Right lobe of liver (tissue), 6 donors: ENCODE measurements at regions not wholly inside any gene's neighbourhood (a gene's known extent, or its start where the extent isn't known, plus 50 kb on each side); places are given as distances from the start of the nearest gene placed in this dataset.

Source experiments
- ATAC-seq, 4 donors: fragments of 200-7000 bp; cut with Tn5 transposase; one replicate each; pipeline ENCODE4 v1.9.1; 2020; ENCODE audit warnings: mild to moderate bottlenecking in 4 of 4, moderate library complexity in 4 of 4
- DNase-seq, 3 donors: peaks; one replicate each; pipeline ENCODE4 v3.0.0-alpha.2; 2020
- H3K27ac ChIP-seq, 3 donors: fragments of 200-600 bp; one replicate each; pipeline ENCODE4 v1.8.0; 2022
- H3K27me3 ChIP-seq, 2 donors: fragments of 200-600 bp; one replicate each; pipeline ENCODE4 v1.8.0; 2022
- H3K36me3 ChIP-seq, 4 donors: fragments of 200-600 bp; sonication (generic) in 1 of 4; one replicate each; pipeline versions ENCODE4 v1.5.1 to v1.8.0; 2017 to 2022; ENCODE audit warnings: control low read depth in 1 of 4
- H3K4me1 ChIP-seq, 4 donors: fragments of 200-600 bp; sonication (generic) in 1 of 4; one replicate each; pipeline versions ENCODE4 v1.5.1 to v1.8.0; 2017 to 2022; ENCODE audit warnings: control low read depth in 1 of 4
- H3K4me3 ChIP-seq, 3 donors: fragments of 200-600 bp; one replicate each; pipeline ENCODE4 v1.8.0; 2022
- H3K9me3 ChIP-seq, 4 donors: fragments of 200-600 bp; sonication (generic) in 1 of 4; one replicate each; pipeline versions ENCODE4 v1.5.1 to v1.8.0; 2017 to 2022; ENCODE audit warnings: control low read depth in 1 of 4
- CTCF ChIP-seq, 4 donors: fragments of 200-600 bp in 3 of 4; fragments of 450-650 bp in 1 of 4; IDR thresholded peaks; one replicate each; pipeline versions ENCODE4 v1.5.1 to v1.8.0; 2016 to 2022; ENCODE audit warnings: antibody characterized with exemption in 4 of 4, mild to moderate bottlenecking in 2 of 4
- POLR2A ChIP-seq: fragments of 450-650 bp; IDR thresholded peaks from one replicate; pipeline ENCODE4 v1.6.1; 2017; ENCODE audit warnings: antibody characterized with exemption, mild to moderate bottlenecking
- WGBS: methylation state at CpG from one replicate; pipeline ENCODE4 v1.1.6; 2018; ENCODE audit warnings: low coverage, low lambda C conversion rate; ENCODE audit not compliant: insufficient coverage; ENCODE audit errors: missing lambda C conversion rate; 5-methylcytosine and 5-hydroxymethylcytosine counted together
- intact Hi-C, 2 donors: fragments of 100-400 bp; cut with DNase I; formaldehyde crosslinking; loops; one replicate each; pipeline versions ENCODE4 v1.11.2 to v1.14.1; 2022
- donor health status: DM: no; HTN: yes; CAD: no.
- donor health status: DM: no; HTN: no; CAD: no.
- donor health status: DM: no; HTN: no; CAD: no.
- donor health status: DM: no; HTN: yes; CAD: no.
- donor health status: DM: no; HTN: yes; CAD: no.

- DNase-seq (no peak), ATAC-seq (no peak)
- H3K9me3 ChIP-seq: no peaks in the 10 kb centered on the region
- no peaks in the 10 kb centered on the region for H3K36me3 ChIP-seq
- intact Hi-C loops: no loop called here
- WGBS: 93% methylated on average over 5 of the region's 9 CpGs
- H3K27me3 ChIP-seq: no peaks in the 10 kb centered on the region
- H3K27ac ChIP-seq: no peak overlapping the region
- no peak overlapping the region for H3K4me3 ChIP-seq
- no peak for TF ChIP-seq POLR2A
- TF ChIP-seq CTCF (IDR thresholded peaks at IDR 0.05): no peak
- no peaks in the 10 kb centered on the region for H3K4me1 ChIP-seq
Observed at GRCh38 chr11:45553383-45553936, 112.0 kb downstream of the CHST1 start.

GRCh38 chr11:45551191-45551713, 114.2 kb downstream of the CHST1 start:
- H3K27me3 ChIP-seq: no peaks in the 10 kb centered on the region
- no peak for DNase-seq
- intact Hi-C loops: no loop called here
- no peaks in the 10 kb centered on the region for H3K4me1 ChIP-seq
- ATAC-seq: no peak
- TF ChIP-seq POLR2A (no peak), CTCF (IDR thresholded peaks at IDR 0.05) (no peak)
- 81% methylated on average over 4 of the region's 10 CpGs for WGBS
- no peak overlapping the region for H3K27ac ChIP-seq
- H3K4me3 ChIP-seq: no peak overlapping the region
- H3K36me3 ChIP-seq: no peaks in the 10 kb centered on the region
- no peaks in the 10 kb centered on the region for H3K9me3 ChIP-seq

- no peaks in the 10 kb centered on the region for H3K4me1 ChIP-seq
- H3K4me3 ChIP-seq: no peak overlapping the region
- ATAC-seq (no peak), DNase-seq (no peak)
- no peaks in the 10 kb centered on the region for H3K36me3 ChIP-seq
- no peak for TF ChIP-seq POLR2A
- TF ChIP-seq CTCF (IDR thresholded peaks at IDR 0.05): no peak
- H3K9me3 ChIP-seq: no peaks in the 10 kb centered on the region
- 17% methylated on average over 3 of the region's 6 CpGs for WGBS
- intact Hi-C loops: no loop called here
- H3K27ac ChIP-seq: no peak overlapping the region
- H3K27me3 ChIP-seq: no peaks in the 10 kb centered on the region
Observed at GRCh38 chr11:45549257-45549656, 116.2 kb downstream of the CHST1 start.

- no peaks in the 10 kb centered on the region for H3K9me3 ChIP-seq
- H3K27me3 ChIP-seq: no peaks in the 10 kb centered on the region
- DNase-seq (no peak), ATAC-seq (no peak)
- TF ChIP-seq POLR2A (no peak), CTCF (IDR thresholded peaks at IDR 0.05) (no peak)
- H3K4me1 ChIP-seq: no peaks in the 10 kb centered on the region
- no peaks in the 10 kb centered on the region for H3K36me3 ChIP-seq
- H3K27ac ChIP-seq: no peak overlapping the region
- 26% methylated on average over 3 of the region's 3 CpGs for WGBS
- H3K4me3 ChIP-seq: no peak overlapping the region
- intact Hi-C loops: no loop called here
Observed at GRCh38 chr11:45546366-45546765, 119.1 kb downstream of the CHST1 start.

GRCh38 chr11:45544826-45545225, 120.6 kb downstream of the CHST1 start:
- Histone ChIP-seq H3K4me3 (no peak overlapping the region), H3K9me3 (no peaks in the 10 kb centered on the region), H3K27ac (no peak overlapping the region), H3K27me3 (no peaks in the 10 kb centered on the region), H3K36me3 (no peaks in the 10 kb centered on the region), H3K4me1 (no peaks in the 10 kb centered on the region)
- no peak for TF ChIP-seq CTCF (IDR thresholded peaks at IDR 0.05)
- no peak for TF ChIP-seq POLR2A
- 58% methylated on average over 4 of the region's 4 CpGs for WGBS
- intact Hi-C loops: no loop called here
- DNase-seq: no peak
- no peak for ATAC-seq
